Caki2 (cell line): ENCODE measurements at regions not wholly inside any gene's neighbourhood (a gene's known extent, or its start where the extent isn't known, plus 50 kb on each side); places are given as distances from the start of the nearest gene placed in this dataset.

Experiments
- DNase-seq: peaks from one replicate; pipeline ENCODE4 v3.0.0-alpha.2; 2015; ENCODE audit warnings: low read depth
- in situ Hi-C: cut with HindIII; loops from 2 replicates; pipeline ENCODE4 v1.10.0; 2016; ENCODE audit warnings: low sequenced_read_pairs, low pct_unique_long_range_greater_than_20kb, mixed read lengths

- DNase-seq = no peak
- in situ Hi-C loops = no loop called here
Measured at GRCh38 chr4:157564771-157565170, 344.2 kb downstream of the GRIA2 start.

- DNase-seq = no peak
- in situ Hi-C loops = no loop called here
Measured at GRCh38 chr4:157564218-157564617, 343.7 kb downstream of the GRIA2 start.

GRCh38 chr4:157558016-157558415 is 337.5 kb downstream of the GRIA2 start:
- no peak for DNase-seq
- in situ Hi-C loops = no loop called here

- in situ Hi-C loops = no loop called here
- no peak for DNase-seq
Measured at GRCh38 chr4:157550028-157550427, 329.5 kb downstream of the GRIA2 start.

GRCh38 chr4:157527954-157528353 is 307.4 kb downstream of the GRIA2 start:
- DNase-seq = no peak
- in situ Hi-C loops = no loop called here

GRCh38 chr4:157521906-157522305 is 301.4 kb downstream of the GRIA2 start:
- in situ Hi-C loops = no loop called here
- DNase-seq = no peak

- in situ Hi-C loops = no loop called here
- DNase-seq = no peak
Measured at GRCh38 chr4:157514711-157515110, 294.2 kb downstream of the GRIA2 start.

- no peak for DNase-seq
- in situ Hi-C loops = no loop called here
Measured at GRCh38 chr4:157509341-157509740, 288.8 kb downstream of the GRIA2 start.

GRCh38 chr4:157502656-157503055 is 282.1 kb downstream of the GRIA2 start:
- in situ Hi-C loops = no loop called here
- DNase-seq = no peak

- DNase-seq = no peak
- in situ Hi-C loops = no loop called here
Measured at GRCh38 chr4:157459785-157460184, 239.3 kb downstream of the GRIA2 start.

GRCh38 chr4:157447195-157447594 is 226.7 kb downstream of the GRIA2 start:
- in situ Hi-C loops = no loop called here
- no peak for DNase-seq

GRCh38 chr4:157444014-157444413 is 223.5 kb downstream of the GRIA2 start:
- no peak for DNase-seq
- in situ Hi-C loops = no loop called here

GRCh38 chr4:157443537-157443936 is 223.0 kb downstream of the GRIA2 start:
- DNase-seq = no peak
- in situ Hi-C loops = no loop called here

- DNase-seq = no peak
- in situ Hi-C loops = no loop called here
Measured at GRCh38 chr4:157425897-157426296, 205.4 kb downstream of the GRIA2 start.

GRCh38 chr4:157423526-157424020 is 203.0 kb downstream of the GRIA2 start:
- no peak for DNase-seq
- in situ Hi-C loops = no loop called here

GRCh38 chr4:157421365-157421764 is 200.8 kb downstream of the GRIA2 start:
- DNase-seq = no peak
- in situ Hi-C loops = no loop called here
